ENCODE measurements at regions not wholly inside any gene's neighbourhood (a gene's known extent, or its start where the extent isn't known, plus 50 kb on each side); places are given as distances from the start of the nearest gene placed in this dataset.

- TF ChIP-seq CTCF (IDR thresholded peaks at IDR 0.05) (no peak), POLR2A (IDR thresholded peaks at IDR 0.05) (no peak)
Observed at GRCh38 chr19:27752530-27753184, 1460.3 kb downstream of the UQCRFS1 start.

All from vagina (tissue), 2 donors.